Epithelial cell of esophagus (primary cell): ENCODE measurements at regions not wholly inside any gene's neighbourhood (a gene's known extent, or its start where the extent isn't known, plus 50 kb on each side); places are given as distances from the start of the nearest gene placed in this dataset.

Experiments
- DNase-seq: peaks from one replicate; pipeline ENCODE4 v3.0.0; 2010; ENCODE audit warnings: low read depth
- H3K4me3 ChIP-seq: 2 replicates; pipeline ENCODE4 v1.5.1; 2011; ENCODE audit warnings: mild to moderate bottlenecking, low read length, control low read depth
- TF ChIP-seq, protein P1 (sequence below): IDR thresholded peaks from 2 replicates; pipeline ENCODE4 v1.5.1; 2011; ENCODE audit warnings: low read depth, mild to moderate bottlenecking, low read length, control low read depth, inconsistent platforms; ENCODE audit not compliant: insufficient read depth; ENCODE audit errors: missing control alignments

DNA sequence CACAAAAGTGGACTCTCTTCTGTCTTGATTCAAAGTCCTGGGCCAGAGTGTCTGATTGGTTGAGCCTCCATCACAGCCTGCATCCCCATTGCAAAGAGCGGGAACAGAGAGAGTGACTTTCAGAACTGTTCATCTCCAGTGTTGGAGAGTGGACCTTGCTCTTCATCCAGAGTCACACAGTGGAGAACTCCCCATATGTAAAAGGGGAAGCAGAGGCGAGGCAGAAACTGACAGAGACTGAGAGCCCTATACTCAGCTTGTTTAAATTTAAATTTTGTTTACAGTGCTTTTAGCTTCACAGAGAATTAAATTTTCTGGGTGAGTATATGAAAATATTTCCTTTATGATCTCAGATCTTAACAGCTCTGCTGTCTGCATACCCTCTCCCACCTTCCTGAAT lies 70.0 kb upstream of the SSBP2 start:
- TF ChIP-seq, protein P1, sequence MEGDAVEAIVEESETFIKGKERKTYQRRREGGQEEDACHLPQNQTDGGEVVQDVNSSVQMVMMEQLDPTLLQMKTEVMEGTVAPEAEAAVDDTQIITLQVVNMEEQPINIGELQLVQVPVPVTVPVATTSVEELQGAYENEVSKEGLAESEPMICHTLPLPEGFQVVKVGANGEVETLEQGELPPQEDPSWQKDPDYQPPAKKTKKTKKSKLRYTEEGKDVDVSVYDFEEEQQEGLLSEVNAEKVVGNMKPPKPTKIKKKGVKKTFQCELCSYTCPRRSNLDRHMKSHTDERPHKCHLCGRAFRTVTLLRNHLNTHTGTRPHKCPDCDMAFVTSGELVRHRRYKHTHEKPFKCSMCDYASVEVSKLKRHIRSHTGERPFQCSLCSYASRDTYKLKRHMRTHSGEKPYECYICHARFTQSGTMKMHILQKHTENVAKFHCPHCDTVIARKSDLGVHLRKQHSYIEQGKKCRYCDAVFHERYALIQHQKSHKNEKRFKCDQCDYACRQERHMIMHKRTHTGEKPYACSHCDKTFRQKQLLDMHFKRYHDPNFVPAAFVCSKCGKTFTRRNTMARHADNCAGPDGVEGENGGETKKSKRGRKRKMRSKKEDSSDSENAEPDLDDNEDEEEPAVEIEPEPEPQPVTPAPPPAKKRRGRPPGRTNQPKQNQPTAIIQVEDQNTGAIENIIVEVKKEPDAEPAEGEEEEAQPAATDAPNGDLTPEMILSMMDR, result no peak
- H3K4me3 ChIP-seq, result no peak overlapping the region
- DNase-seq, result no peak

GRCh38 chr5:81820318-81820636 lies 69.4 kb upstream of the SSBP2 start:
- DNase-seq, result no peak
- TF ChIP-seq, protein P1, result no peak
- H3K4me3 ChIP-seq, result no peak overlapping the region

DNA sequence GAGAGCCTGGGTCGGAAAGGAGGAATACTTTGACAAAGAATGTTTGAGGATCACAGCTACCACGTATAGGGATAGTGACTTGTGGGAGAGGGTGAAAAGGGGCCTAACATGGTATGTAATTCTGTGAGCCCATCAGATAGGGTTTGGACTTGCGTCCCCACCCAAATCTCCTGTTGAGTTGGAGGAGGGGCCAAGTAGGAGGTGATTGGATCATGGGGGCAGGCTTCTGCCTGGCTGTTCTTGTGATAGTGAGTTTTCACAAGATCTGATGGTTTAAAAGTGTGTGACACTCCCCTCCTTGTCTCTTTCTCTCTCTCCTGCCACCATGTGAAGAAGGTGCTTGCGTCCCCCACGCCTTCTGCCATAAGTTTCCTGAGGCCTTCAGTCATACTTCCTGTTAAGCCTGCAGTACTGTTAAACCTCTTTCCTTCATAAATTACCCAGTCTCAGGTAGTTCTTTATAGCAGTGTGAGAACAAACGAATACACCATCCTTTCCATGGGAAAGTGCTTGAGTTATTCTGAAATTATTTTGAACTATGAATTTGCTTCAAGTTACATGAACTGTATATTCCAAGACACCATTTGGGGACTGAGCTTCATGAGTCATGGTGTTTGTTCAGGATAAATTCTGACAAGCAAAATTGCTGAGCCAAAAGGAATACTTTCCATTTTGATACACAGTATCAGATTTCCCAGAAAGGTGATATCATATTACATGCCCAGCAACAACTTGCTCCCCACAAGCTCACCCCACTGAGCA lies 68.8 kb upstream of the SSBP2 start:
- H3K4me3 ChIP-seq, result no peak overlapping the region
- peak; percentile 62 for DNase-seq
- TF ChIP-seq, protein P1, result no peak

GRCh38 chr5:81817980-81818379 lies 67.1 kb upstream of the SSBP2 start:
- TF ChIP-seq, protein P1, result no peak
- no peak overlapping the region for H3K4me3 ChIP-seq

GRCh38 chr5:81817086-81817485 lies 66.2 kb upstream of the SSBP2 start:
- TF ChIP-seq, protein P1, result no peak
- DNase-seq, result no peak
- H3K4me3 ChIP-seq, result no peak overlapping the region

More at GRCh38 chr5:81817980-81818379, 67.1 kb upstream of the SSBP2 start:
- no peak for DNase-seq

- no peak overlapping the region for H3K4me3 ChIP-seq
- TF ChIP-seq, protein P1, result no peak
- no peak for DNase-seq
Measured at GRCh38 chr5:81815321-81815720, 64.4 kb upstream of the SSBP2 start.

DNA sequence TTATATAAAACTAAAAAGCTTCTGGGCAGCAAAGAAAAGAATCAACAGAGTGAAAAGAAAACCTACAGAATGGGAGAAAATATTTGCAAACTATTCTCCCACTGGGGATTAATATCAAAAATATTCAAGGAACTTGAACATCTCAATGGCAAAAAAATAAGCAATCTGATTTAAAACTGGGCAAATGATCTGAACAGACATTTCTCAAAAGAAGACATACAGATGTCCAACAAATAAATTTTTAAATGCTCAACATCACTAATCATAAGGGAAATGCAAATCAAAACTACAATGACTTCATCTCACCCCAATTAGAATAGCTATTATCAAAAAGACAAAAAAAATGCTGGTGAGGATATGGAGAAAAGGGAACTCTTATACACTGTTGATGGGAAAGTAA lies 57.2 kb upstream of the SSBP2 start:
- H3K4me3 ChIP-seq, result no peak overlapping the region
- TF ChIP-seq, protein P1, result no peak
- DNase-seq, result no peak
